Neural crest cell (in vitro differentiated cells): ENCODE measurements at regions not wholly inside any gene's neighbourhood (a gene's known extent, or its start where the extent isn't known, plus 50 kb on each side); places are given as distances from the start of the nearest gene placed in this dataset.

Experiments used
- DNase-seq: peaks from one replicate; pipeline ENCODE4 v3.0.0; 2021; ENCODE audit warnings: low read depth, mixed read lengths, low spot score
- H3K27ac Mint-ChIP-seq: one replicate; pipeline ENCODE4 v1.8.0; 2021; ENCODE audit warnings: mild to moderate bottlenecking, mixed read lengths; ENCODE audit not compliant: unreplicated experiment
- H3K27me3 Mint-ChIP-seq: 2 replicates; pipeline ENCODE4 v1.8.0; 2021; ENCODE audit warnings: low read depth, mild to moderate bottlenecking, mixed read lengths
- H3K36me3 Mint-ChIP-seq: 2 replicates; pipeline ENCODE4 v1.8.0; 2021; ENCODE audit warnings: low read depth, mild to moderate bottlenecking, mixed read lengths
- H3K4me1 Mint-ChIP-seq: 2 replicates; pipeline ENCODE4 v1.8.0; 2021; ENCODE audit warnings: mixed read lengths
- H3K4me3 Mint-ChIP-seq: one replicate; pipeline ENCODE4 v1.8.0; 2021; ENCODE audit warnings: mild to moderate bottlenecking, mixed read lengths
- H3K9me3 Mint-ChIP-seq: 2 replicates; pipeline ENCODE4 v1.8.0; 2021; ENCODE audit warnings: mixed read lengths
- CTCF ChIP-seq: fragments of 200-600 bp; sonication (generic); conservative IDR thresholded peaks from 2 replicates; pipeline ENCODE4 v1.5.0; 2021; ENCODE audit warnings: antibody characterized with exemption, mild to moderate bottlenecking

GRCh38 chr4:173835903-173836302 is 305.9 kb upstream of the HAND2 start:
- Mint-ChIP-seq H3K4me1 (peaks cover 12% of the 10 kb centered on the region), H3K27ac (peak overlapping the region; percentile 35)
- TF ChIP-seq CTCF, result no peak

GRCh38 chr4:173834151-173834550 is 304.1 kb upstream of the HAND2 start:
- Mint-ChIP-seq H3K4me1 (peaks cover 12% of the 10 kb centered on the region), H3K27ac (no peak overlapping the region), H3K27me3 (no peaks in the 10 kb centered on the region), H3K9me3 (peaks cover 6% of the 10 kb centered on the region), H3K36me3 (no peaks in the 10 kb centered on the region), H3K4me3 (no peak overlapping the region)
- no peak for DNase-seq
- TF ChIP-seq CTCF, result no peak

More at GRCh38 chr4:173835903-173836302, 305.9 kb upstream of the HAND2 start:
- Mint-ChIP-seq H3K4me3 (no peak overlapping the region), H3K36me3 (no peaks in the 10 kb centered on the region), H3K27me3 (no peaks in the 10 kb centered on the region), H3K9me3 (peaks cover 5% of the 10 kb centered on the region)
- DNase-seq, result no peak

GRCh38 chr4:173829565-173829964 is 299.5 kb upstream of the HAND2 start:
- Mint-ChIP-seq H3K36me3 (no peaks in the 10 kb centered on the region), H3K4me1 (no peaks in the 10 kb centered on the region), H3K27ac (no peak overlapping the region), H3K4me3 (no peak overlapping the region), H3K9me3 (peaks cover 6% of the 10 kb centered on the region), H3K27me3 (peaks cover 8% of the 10 kb centered on the region)
- TF ChIP-seq CTCF, result no peak
- DNase-seq, result no peak

- H3K9me3 Mint-ChIP-seq, result peaks cover 6% of the 10 kb centered on the region
- no peaks in the 10 kb centered on the region for H3K4me1 Mint-ChIP-seq
- no peak overlapping the region for H3K4me3 Mint-ChIP-seq
- no peak overlapping the region for H3K27ac Mint-ChIP-seq
- H3K27me3 Mint-ChIP-seq, result peaks cover 16% of the 10 kb centered on the region
- DNase-seq, result no peak
- H3K36me3 Mint-ChIP-seq, result no peaks in the 10 kb centered on the region
- TF ChIP-seq CTCF, result no peak
Measured at GRCh38 chr4:173827707-173828106, 297.7 kb upstream of the HAND2 start.

GRCh38 chr4:173821876-173822275 is 291.8 kb upstream of the HAND2 start:
- DNase-seq, result no peak
- Mint-ChIP-seq H3K27me3 (peaks cover 16% of the 10 kb centered on the region), H3K27ac (no peak overlapping the region), H3K36me3 (no peaks in the 10 kb centered on the region), H3K4me1 (no peaks in the 10 kb centered on the region), H3K4me3 (no peak overlapping the region), H3K9me3 (no peaks in the 10 kb centered on the region)
- TF ChIP-seq CTCF, result no peak

- H3K4me3 Mint-ChIP-seq, result no peak overlapping the region
- no peak for TF ChIP-seq CTCF
- H3K9me3 Mint-ChIP-seq, result no peaks in the 10 kb centered on the region
Measured at GRCh38 chr4:173821036-173821435, 291.0 kb upstream of the HAND2 start.

More at GRCh38 chr4:173821036-173821435, 291.0 kb upstream of the HAND2 start:
- H3K36me3 Mint-ChIP-seq, result no peaks in the 10 kb centered on the region
- H3K27me3 Mint-ChIP-seq, result peaks cover 19% of the 10 kb centered on the region
- no peak overlapping the region for H3K27ac Mint-ChIP-seq
- H3K4me1 Mint-ChIP-seq, result no peaks in the 10 kb centered on the region
- no peak for DNase-seq
